ENCODE measurements at regions not wholly inside any gene's neighbourhood (a gene's known extent, or its start where the extent isn't known, plus 50 kb on each side); places are given as distances from the start of the nearest gene placed in this dataset.

GRCh38 chr6:71402096-71402495 lies 113.5 kb downstream of the OGFRL1 start:
- TF ChIP-seq, protein P1, sequence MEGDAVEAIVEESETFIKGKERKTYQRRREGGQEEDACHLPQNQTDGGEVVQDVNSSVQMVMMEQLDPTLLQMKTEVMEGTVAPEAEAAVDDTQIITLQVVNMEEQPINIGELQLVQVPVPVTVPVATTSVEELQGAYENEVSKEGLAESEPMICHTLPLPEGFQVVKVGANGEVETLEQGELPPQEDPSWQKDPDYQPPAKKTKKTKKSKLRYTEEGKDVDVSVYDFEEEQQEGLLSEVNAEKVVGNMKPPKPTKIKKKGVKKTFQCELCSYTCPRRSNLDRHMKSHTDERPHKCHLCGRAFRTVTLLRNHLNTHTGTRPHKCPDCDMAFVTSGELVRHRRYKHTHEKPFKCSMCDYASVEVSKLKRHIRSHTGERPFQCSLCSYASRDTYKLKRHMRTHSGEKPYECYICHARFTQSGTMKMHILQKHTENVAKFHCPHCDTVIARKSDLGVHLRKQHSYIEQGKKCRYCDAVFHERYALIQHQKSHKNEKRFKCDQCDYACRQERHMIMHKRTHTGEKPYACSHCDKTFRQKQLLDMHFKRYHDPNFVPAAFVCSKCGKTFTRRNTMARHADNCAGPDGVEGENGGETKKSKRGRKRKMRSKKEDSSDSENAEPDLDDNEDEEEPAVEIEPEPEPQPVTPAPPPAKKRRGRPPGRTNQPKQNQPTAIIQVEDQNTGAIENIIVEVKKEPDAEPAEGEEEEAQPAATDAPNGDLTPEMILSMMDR (IDR thresholded peaks at IDR 0.05): no peak
- no peaks in the 10 kb centered on the region for H3K9me3 ChIP-seq
- peaks cover 0 to 7% of the 10 kb centered on the region in 2 donors for H3K36me3 ChIP-seq
- no peak overlapping the region for H3K27ac ChIP-seq
- ATAC-seq (no peak), DNase-seq (no peak)
- H3K4me3 ChIP-seq: no peak overlapping the region
- H3K4me1 ChIP-seq: peaks cover 35 to 37% of the 10 kb centered on the region in 2 donors
- intact Hi-C loops (cut with DNase I): no loop called here
- no peaks in the 10 kb centered on the region for H3K27me3 ChIP-seq

DNA sequence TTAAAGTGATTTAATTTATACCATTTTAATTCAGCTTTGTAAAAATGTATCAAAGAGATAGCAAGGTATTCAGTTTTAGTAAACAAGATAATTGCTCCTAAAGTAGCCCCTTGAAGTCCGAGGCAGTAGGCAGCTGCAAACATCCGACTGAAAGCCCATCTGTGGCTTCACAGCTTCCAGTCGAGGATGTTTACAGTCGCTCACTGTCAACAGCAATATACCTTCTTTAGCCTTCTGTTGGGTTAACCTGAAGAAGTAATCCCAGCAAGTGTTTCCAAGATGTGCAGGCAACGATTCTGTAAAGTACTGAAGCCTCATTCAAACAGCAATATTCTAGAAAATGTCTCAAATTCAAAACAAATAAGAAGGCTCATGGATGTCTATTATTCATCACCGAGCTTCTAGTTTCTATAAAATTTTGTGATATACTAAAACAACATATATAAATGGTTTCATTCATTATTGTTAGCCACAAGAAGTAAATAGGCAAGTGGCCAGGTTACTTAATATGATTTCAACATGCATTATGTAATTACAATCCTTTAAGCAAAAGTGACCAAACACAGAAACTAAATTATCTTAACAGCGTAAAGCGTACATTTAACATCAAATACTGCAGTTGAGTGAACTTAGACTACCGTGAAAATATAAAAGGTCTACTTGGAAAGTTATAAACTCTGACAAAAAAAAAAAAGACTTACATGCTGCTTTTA lies 115.0 kb downstream of the OGFRL1 start:
- peaks cover 35 to 42% of the 10 kb centered on the region in 2 donors for H3K4me1 ChIP-seq
- H3K36me3 ChIP-seq: no peaks in the 10 kb centered on the region
- H3K27me3 ChIP-seq: no peaks in the 10 kb centered on the region
- H3K27ac ChIP-seq: peak overlapping the region; percentile 48 to 80
- intact Hi-C loops (cut with DNase I): no loop called here
- TF ChIP-seq, protein P1 (IDR thresholded peaks at IDR 0.05): no peak
- no peak overlapping the region for H3K4me3 ChIP-seq
- DNase-seq (no peak), ATAC-seq (peak; percentile 43)
- no peaks in the 10 kb centered on the region for H3K9me3 ChIP-seq

- peaks cover 35 to 46% of the 10 kb centered on the region in 2 donors for H3K4me1 ChIP-seq
- DNase-seq: peak in 1 of 4 donors; percentile 55
- intact Hi-C loops (cut with DNase I): no loop called here
Measured at GRCh38 chr6:71404145-71404966, 115.7 kb downstream of the OGFRL1 start.

GRCh38 chr6:71404967-71405278 lies 116.3 kb downstream of the OGFRL1 start:
- DNase-seq (no peak), ATAC-seq (no peak)
- H3K27ac ChIP-seq: peak overlapping the region; percentile 48 to 80
- H3K36me3 ChIP-seq: no peaks in the 10 kb centered on the region
- H3K4me1 ChIP-seq: peaks cover 38 to 52% of the 10 kb centered on the region in 2 donors
- H3K9me3 ChIP-seq: no peaks in the 10 kb centered on the region
- TF ChIP-seq, protein P1 (IDR thresholded peaks at IDR 0.05): no peak
- H3K27me3 ChIP-seq: no peaks in the 10 kb centered on the region
- intact Hi-C loops (cut with DNase I): no loop called here
- no peak overlapping the region for H3K4me3 ChIP-seq

More at GRCh38 chr6:71404145-71404966, 115.7 kb downstream of the OGFRL1 start:
- TF ChIP-seq, protein P1 (IDR thresholded peaks at IDR 0.05): no peak
- no peak overlapping the region for H3K4me3 ChIP-seq
- H3K36me3 ChIP-seq: no peaks in the 10 kb centered on the region
- peak; percentile 91 for ATAC-seq
- H3K27me3 ChIP-seq: no peaks in the 10 kb centered on the region
- peak overlapping the region; percentile 48 to 80 for H3K27ac ChIP-seq
- H3K9me3 ChIP-seq: no peaks in the 10 kb centered on the region

DNA sequence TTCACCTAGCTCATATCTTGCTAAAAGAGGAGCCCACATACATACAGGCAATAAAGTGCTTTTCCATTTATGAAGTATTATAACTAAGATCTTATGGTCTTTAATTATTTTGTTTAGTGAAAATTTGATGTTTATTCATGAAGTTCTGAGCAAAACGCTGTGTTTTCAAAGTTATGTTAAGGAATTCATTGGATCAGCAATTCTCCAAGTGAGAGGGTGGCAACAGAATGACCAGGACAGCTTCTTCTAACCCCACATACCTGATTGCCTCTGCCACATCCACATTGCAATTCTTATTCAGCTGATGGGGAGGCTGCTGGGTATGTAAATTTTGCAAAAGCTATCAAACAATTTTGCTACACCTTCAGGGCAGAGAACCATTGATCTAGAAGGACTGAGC lies 116.8 kb downstream of the OGFRL1 start:
- DNase-seq (no peak), ATAC-seq (no peak)
- H3K36me3 ChIP-seq: no peaks in the 10 kb centered on the region
- TF ChIP-seq, protein P1 (IDR thresholded peaks at IDR 0.05): no peak
- no peak overlapping the region for H3K4me3 ChIP-seq
- H3K9me3 ChIP-seq: no peaks in the 10 kb centered on the region
- H3K27me3 ChIP-seq: no peaks in the 10 kb centered on the region
- peaks cover 39 to 50% of the 10 kb centered on the region in 2 donors for H3K4me1 ChIP-seq
- peak overlapping the region; percentile 48 to 80 for H3K27ac ChIP-seq
- intact Hi-C loops (cut with DNase I): no loop called here

Data from left lung (tissue), 4 donors.